Stimulated activated CD4-positive, alpha-beta T cell treated with anti-CD3 and anti-CD28 coated beads, Interleukin-15, amount 100 ng/mL, for 1 hour (primary cell): ENCODE measurements at regions not wholly inside any gene's neighbourhood (a gene's known extent, or its start where the extent isn't known, plus 50 kb on each side); places are given as distances from the start of the nearest gene placed in this dataset.
"Not testable (repeated sequence)": the region's sequence is repeated elsewhere in the genome, so short reads cannot be mapped to it uniquely, and the experiment has no call there.

Experiments
- DNase-seq, 2 donors: peaks; one replicate each; pipeline ENCODE4 v3.0.0-alpha.2; 2020; ENCODE audit warnings: low read depth in 1 of 2, low spot score in 1 of 2

DNA sequence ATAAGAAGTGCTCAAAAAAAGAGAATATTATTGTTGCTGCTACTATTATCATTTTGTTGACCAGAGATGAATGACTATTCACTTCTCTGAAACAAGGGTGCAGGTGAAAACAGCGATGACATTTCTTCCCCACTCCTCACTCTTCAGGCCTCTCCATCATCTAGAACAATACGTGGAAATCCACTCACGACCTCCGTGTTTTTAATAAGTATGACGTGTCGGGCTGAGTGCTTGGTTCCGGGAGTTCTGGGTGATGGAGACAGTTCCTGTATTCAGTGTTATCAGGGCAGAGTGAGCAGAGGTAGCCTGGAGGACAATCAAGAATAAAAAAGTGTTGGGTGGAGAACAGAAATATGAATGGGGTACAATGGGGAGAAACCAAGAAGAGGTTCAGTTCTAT, 130.0 kb upstream of the ZNF217 start:
- DNase-seq: no peak

DNA sequence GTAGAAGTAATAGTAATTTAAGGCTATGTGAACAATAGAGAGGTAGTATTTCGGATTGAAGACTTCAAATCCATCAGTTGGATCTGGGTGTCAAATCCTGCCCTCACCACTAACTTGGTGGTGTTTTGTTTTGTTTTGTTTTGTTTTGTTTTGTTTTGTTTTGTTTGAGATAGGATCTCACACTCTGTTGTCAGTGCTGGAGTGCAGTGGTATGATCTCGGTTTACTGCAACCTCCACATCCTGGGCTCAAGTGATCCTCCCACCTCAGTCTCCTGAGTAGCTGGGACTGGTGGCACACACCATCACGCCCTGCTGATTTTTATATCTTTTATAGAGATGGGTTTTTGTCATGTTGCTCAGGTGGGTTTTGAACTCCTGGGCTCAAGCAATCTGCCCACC, 129.4 kb upstream of the ZNF217 start:
- DNase-seq: no peak

DNA sequence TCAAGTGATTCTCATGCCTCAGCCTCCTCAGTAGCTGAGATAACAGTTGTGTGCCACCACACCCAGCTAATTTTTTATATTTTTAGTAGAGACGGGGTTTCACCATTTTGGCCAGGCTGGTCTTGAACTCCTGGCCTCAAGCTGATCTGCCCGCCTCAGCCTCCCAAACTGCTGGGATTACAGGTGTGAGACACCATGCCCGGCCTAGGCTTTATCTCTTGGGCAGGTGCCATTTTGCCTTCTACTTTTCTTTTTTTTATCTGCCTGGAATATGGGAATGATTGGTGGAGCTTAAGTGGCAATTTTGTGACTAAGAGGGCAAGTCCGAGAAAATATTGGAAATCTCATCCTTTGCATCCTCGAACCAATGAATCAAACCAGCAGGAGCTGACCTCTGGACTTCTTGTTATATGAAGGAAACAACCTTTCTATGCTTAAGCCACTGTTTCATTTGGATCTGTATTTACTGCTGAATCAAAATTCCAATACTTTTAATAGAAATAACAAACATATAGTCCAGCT, 128.9 kb upstream of the ZNF217 start:
- DNase-seq: no peak

- DNase-seq: not testable (repeated sequence)
These were observed 127.9 kb upstream of the ZNF217 start for GRCh38 chr20:53721445-53721963.

- DNase-seq: not testable (repeated sequence)
These were observed 125.6 kb upstream of the ZNF217 start for GRCh38 chr20:53719171-53719803.

GRCh38 chr20:53718142-53719021, 124.7 kb upstream of the ZNF217 start:
- DNase-seq: no peak

GRCh38 chr20:53716395-53716794, 122.8 kb upstream of the ZNF217 start:
- no peak for DNase-seq

GRCh38 chr20:53714524-53714923, 120.9 kb upstream of the ZNF217 start:
- DNase-seq: no peak

- no peak for DNase-seq
These were observed 119.9 kb upstream of the ZNF217 start for GRCh38 chr20:53713328-53714056.

DNA sequence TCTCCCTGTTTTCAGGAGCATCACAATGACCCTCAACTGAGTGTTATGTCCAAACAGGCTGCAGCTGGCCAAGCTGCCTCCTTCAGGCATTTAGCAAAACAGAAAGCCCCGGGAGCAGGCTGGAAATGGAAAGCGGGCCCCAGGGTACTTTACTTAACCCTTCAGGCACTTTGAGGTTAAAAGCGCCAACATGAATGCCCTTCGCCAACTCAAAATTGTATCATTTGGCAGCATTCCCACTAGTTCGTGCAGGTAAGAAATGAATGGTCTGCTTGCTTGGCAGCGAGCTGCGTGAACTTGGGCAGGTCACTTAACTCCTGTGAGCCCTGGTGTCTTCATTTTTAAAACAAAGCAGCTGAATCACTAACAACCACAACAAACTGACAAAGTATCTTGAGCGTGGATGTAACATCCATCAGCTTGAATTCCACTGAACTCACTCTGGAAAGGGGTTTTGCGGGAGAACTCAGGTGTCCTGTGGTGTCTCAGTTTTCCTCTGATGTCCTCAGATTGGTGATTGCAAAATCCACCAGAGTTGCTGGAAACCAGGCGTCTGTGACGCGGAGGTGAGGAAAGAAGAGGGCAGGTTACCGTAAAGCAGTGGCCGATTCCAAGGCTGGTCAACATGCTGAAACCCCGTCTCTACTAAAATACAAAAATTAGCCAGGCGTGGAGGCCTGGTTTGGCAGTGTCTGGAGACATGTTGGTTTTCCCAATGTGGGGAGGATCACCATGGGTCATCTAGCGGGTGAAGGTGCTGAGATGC, 118.8 kb upstream of the ZNF217 start:
- no peak for DNase-seq

DNA sequence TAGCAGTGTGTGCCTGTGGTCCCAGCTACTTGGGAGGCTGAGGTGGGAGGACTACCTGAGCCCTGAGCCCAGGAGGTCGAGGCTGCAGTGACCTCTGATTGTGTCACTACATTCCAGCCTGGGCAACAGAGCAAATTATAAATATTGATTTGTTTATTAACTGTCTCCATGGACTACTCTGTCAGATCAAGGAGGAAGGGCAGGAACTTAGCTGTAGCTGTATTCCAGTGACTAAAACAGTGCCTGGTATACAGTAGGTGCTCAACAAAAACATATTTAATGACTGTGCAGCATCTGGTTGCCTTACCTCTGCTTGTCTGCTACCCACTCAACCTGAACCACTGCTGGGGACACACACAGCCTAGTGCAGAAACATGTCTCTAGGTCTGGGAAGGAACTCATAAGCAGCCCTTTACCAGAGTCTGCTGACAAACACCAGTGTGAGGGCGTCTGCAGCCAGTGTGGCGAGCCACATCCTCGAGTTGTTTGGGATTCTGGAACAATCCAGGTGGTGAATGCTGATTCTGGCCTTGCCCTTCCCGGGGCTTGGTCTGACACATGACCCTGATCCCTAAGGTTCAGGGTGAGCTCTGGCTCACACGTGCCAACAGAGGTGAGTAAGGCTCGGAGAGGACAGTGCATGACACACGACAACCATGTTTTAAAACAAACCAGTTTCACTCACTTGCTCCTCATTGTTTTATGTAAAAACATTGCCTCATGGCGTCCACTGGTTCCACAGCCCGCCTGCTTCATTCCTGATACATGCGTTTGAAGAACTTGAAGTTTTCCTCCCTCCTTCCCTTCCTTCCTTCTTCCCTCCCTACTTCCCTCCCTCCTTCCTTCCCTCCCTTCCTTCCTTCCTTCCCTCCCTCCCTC, 117.9 kb upstream of the ZNF217 start:
- DNase-seq: no peak

- no peak for DNase-seq
These were observed 114.7 kb upstream of the ZNF217 start for GRCh38 chr20:53708129-53708968.

DNA sequence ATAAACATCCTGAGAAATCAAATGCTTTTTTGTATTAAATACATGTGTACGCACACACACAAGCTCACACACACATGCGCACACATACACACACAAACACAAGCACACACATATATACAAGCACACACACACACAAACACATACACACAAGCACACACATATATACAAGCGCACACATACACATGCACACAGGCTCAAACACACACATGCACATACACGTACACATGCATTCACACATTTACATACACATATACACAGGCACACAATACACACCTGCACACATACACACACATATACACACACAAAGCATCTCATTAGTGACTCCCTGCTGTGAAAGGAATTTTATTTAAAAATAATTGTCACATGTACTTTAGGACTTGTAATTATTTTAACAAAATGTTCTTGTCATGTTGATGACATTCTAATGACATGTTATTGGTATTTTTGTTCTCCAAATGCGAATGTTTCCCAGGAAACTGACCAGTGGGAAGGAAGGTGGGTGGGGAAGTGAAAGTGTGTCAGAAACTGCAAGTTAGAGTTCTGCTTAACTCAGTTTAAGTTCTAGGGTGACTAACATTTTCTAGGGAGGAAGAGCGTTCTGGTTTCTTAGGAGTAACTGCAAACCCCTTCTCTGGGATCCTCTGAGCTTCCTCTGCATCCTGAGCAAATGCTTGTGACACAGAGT, 113.9 kb upstream of the ZNF217 start:
- DNase-seq: no peak

GRCh38 chr20:53706466-53707370, 113.1 kb upstream of the ZNF217 start:
- DNase-seq: no peak

- no peak for DNase-seq
These were observed 112.4 kb upstream of the ZNF217 start for GRCh38 chr20:53706008-53706465.

GRCh38 chr20:53702617-53703016, 109.0 kb upstream of the ZNF217 start:
- no peak for DNase-seq

GRCh38 chr20:53699906-53700305, 106.3 kb upstream of the ZNF217 start:
- no peak for DNase-seq
